ENCODE measurements at regions not wholly inside any gene's neighbourhood (a gene's known extent, or its start where the extent isn't known, plus 50 kb on each side); places are given as distances from the start of the nearest gene placed in this dataset.

DNA sequence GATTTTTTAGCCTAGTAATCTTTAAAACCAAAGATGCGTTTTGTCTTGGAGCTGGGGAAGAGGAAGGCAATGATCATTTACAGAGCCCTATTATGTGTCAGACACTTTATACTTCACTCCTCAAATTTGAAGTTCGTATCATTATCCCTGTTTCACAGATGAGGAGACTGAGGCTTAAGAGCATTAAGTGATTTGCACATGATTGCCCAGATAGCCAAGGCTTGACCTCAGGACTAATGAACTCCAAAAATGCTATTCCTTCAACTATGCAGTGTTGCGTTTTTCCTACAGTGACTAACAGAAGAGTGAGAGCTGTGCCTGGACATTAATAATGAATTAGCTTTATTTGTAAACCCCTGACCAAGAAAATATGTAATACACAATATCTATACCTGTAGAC lies 136.8 kb upstream of the EEA1 start:
- no peaks in the 10 kb centered on the region for H3K9me3 ChIP-seq (replicated peaks; ENCODE audit: low read length)
- H3K27me3 ChIP-seq (ENCODE audit: control insufficient read depth, insufficient read depth, low read length), result peaks cover 32% of the 10 kb centered on the region
- H3K4me2 ChIP-seq (ENCODE audit: low read length), result no peak overlapping the region
- H3K36me3 ChIP-seq (ENCODE audit: insufficient read depth, low read length), result no peaks in the 10 kb centered on the region
- H3K9ac ChIP-seq (ENCODE audit: low read depth, low read length), result no peak overlapping the region
- H3K4me1 ChIP-seq (ENCODE audit: control insufficient read depth, insufficient read depth, low read length), result no peaks in the 10 kb centered on the region
- no peak overlapping the region for H3K4me3 ChIP-seq (ENCODE audit: low read length)

DNA sequence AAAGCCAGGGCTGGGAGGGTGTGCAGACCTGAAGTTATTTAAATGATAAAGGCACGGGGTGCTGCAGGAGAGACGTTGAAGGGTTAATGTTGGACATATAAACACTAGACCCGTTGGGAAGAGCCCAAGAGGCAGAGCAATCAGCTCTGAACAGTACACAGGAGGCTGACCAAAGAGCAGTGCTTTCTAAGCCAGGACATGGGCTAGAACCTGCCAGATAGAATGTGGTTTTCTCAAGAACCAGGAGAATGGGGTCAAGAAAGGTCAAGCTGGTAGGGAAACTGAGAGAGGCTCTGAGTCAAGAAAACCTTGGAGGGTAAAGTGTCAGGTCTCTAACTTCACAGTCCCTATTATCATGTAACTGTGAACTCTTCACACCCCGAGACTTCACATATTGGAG lies 143.2 kb upstream of the EEA1 start:
- Histone ChIP-seq H3K36me3 (ENCODE audit: insufficient read depth, low read length) (no peaks in the 10 kb centered on the region), H3K9me3 (replicated peaks; ENCODE audit: low read length) (no peaks in the 10 kb centered on the region), H3K4me2 (ENCODE audit: low read length) (no peak overlapping the region), H3K4me1 (ENCODE audit: control insufficient read depth, insufficient read depth, low read length) (no peaks in the 10 kb centered on the region), H3K4me3 (ENCODE audit: low read length) (no peak overlapping the region), H3K27me3 (ENCODE audit: control insufficient read depth, insufficient read depth, low read length) (no peaks in the 10 kb centered on the region), H3K9ac (ENCODE audit: low read depth, low read length) (no peak overlapping the region)

DNA sequence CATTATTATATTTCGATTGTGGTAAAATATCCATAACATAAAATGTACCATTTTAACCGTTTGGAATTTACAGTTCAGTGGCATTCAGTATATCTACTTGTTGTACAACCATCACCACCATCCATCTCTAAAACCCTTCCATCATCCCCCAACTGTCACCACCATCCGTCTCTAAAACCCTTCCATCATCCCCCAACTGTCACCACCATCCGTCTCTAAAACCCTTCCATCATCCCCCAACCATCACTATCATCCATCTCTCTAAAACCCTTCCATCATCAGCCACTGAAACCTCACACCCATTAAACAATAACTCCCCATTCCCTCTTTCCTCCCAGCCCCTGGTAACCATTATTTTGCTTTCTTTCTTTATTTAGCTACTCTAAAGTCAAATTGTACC lies 144.2 kb upstream of the EEA1 start:
- no peaks in the 10 kb centered on the region for H3K27me3 ChIP-seq (ENCODE audit: control insufficient read depth, insufficient read depth, low read length)
- no peak overlapping the region for H3K9ac ChIP-seq (ENCODE audit: low read depth, low read length)
- no peak overlapping the region for H3K4me2 ChIP-seq (ENCODE audit: low read length)
- H3K4me1 ChIP-seq (ENCODE audit: control insufficient read depth, insufficient read depth, low read length), result no peaks in the 10 kb centered on the region
- H3K4me3 ChIP-seq (ENCODE audit: low read length), result no peak overlapping the region
- H3K36me3 ChIP-seq (ENCODE audit: insufficient read depth, low read length), result no peaks in the 10 kb centered on the region
- H3K9me3 ChIP-seq (replicated peaks; ENCODE audit: low read length), result no peaks in the 10 kb centered on the region

DNA sequence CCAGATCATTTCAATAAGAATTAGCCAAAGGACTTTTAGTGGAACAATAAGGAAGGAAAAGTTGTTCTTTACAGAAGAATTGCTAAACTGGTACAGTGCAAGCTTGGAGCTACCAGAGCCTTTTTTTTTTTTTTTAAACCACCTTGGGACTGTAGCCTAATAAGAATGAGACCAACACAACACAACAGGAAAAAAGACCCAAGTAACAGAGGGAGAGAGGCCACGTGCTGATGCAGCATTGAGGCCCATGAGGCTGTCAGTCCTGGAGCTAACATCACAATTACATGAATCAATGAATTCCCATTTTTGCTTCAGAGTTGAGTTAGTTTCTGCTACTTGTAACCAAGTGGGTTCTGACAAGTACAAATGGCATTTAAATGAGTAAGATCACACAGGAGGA lies 149.0 kb upstream of the EEA1 start:
- Histone ChIP-seq H3K9ac (ENCODE audit: low read depth, low read length) (no peak overlapping the region), H3K36me3 (ENCODE audit: insufficient read depth, low read length) (no peaks in the 10 kb centered on the region), H3K9me3 (replicated peaks; ENCODE audit: low read length) (no peaks in the 10 kb centered on the region), H3K27me3 (ENCODE audit: control insufficient read depth, insufficient read depth, low read length) (no peaks in the 10 kb centered on the region), H3K4me1 (ENCODE audit: control insufficient read depth, insufficient read depth, low read length) (peaks cover 14% of the 10 kb centered on the region), H3K4me2 (ENCODE audit: low read length) (no peak overlapping the region), H3K4me3 (ENCODE audit: low read length) (no peak overlapping the region)

DNA sequence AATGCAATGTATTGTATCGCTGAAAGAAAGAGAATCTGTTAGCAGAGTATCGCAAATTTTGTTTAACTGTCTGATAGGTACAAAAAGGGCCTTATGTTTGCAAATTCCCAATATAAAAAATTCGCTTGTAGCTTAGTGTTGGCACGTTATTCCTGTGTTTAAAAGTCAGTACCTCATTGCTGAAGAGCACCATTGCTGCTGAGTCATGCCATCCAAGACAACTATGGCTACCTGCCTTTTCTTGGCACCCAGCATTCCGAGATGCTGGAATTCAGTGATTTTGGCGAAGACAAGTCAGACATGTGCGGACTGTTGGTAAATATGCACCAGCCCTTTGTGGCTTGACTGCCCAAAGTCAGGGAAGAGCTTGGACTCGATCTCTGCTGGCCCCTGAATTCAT lies 149.5 kb upstream of the EEA1 start:
- H3K9me3 ChIP-seq (replicated peaks; ENCODE audit: low read length), result no peaks in the 10 kb centered on the region
- no peaks in the 10 kb centered on the region for H3K27me3 ChIP-seq (ENCODE audit: control insufficient read depth, insufficient read depth, low read length)
- no peak overlapping the region for H3K4me2 ChIP-seq (ENCODE audit: low read length)
- H3K36me3 ChIP-seq (ENCODE audit: insufficient read depth, low read length), result no peaks in the 10 kb centered on the region
- peaks cover 14% of the 10 kb centered on the region for H3K4me1 ChIP-seq (ENCODE audit: control insufficient read depth, insufficient read depth, low read length)
- H3K9ac ChIP-seq (ENCODE audit: low read depth, low read length), result no peak overlapping the region
- H3K4me3 ChIP-seq (ENCODE audit: low read length), result no peak overlapping the region

DNA sequence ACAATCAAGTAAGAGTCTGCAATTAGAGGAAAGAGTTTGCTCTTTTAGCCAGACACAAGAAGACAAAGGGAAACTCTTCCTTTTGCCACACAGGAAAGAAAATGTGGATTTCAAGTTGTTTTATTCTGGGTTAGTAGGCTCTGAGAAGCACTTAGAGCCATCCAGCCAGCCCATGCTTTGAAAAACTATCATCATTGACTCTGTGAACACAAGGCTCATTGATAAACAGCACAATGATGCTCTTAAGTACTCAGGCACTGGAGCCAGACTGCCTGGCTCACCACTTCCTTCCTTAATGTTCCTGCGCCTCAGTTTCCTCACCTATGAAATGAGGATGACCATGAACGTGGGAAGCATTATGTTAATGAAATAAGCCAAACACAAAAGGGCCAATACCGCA lies 150.2 kb upstream of the EEA1 start:
- no peaks in the 10 kb centered on the region for H3K27me3 ChIP-seq (ENCODE audit: control insufficient read depth, insufficient read depth, low read length)
- no peak overlapping the region for H3K4me2 ChIP-seq (ENCODE audit: low read length)
- H3K9ac ChIP-seq (ENCODE audit: low read depth, low read length), result no peak overlapping the region
- H3K9me3 ChIP-seq (replicated peaks; ENCODE audit: low read length), result no peaks in the 10 kb centered on the region
- no peaks in the 10 kb centered on the region for H3K36me3 ChIP-seq (ENCODE audit: insufficient read depth, low read length)
- peaks cover 14% of the 10 kb centered on the region for H3K4me1 ChIP-seq (ENCODE audit: control insufficient read depth, insufficient read depth, low read length)
- H3K4me3 ChIP-seq (ENCODE audit: low read length), result no peak overlapping the region

DNA sequence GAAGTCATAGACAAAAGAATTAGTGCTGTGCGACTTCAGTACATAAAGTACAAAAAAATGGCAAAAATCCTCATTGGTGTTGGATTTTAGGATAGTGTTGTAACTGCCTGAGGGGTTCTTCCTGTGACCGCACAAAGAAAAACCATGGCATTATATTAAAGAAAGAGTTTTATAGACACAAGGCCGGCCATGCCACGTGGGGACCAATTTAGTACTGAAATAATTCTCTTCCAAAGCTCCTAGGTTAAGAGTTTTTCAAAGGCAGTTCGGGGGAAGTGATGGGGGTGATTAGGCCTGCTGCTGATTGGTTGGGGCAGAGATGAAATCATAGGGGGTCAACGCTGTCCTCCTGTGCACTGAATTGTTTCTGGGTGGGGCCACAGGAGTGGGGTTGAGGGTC lies 150.9 kb upstream of the EEA1 start:
- Histone ChIP-seq H3K9ac (ENCODE audit: low read depth, low read length) (no peak overlapping the region), H3K4me3 (ENCODE audit: low read length) (no peak overlapping the region), H3K9me3 (replicated peaks; ENCODE audit: low read length) (no peaks in the 10 kb centered on the region), H3K4me1 (ENCODE audit: control insufficient read depth, insufficient read depth, low read length) (peaks cover 14% of the 10 kb centered on the region), H3K36me3 (ENCODE audit: insufficient read depth, low read length) (no peaks in the 10 kb centered on the region), H3K27me3 (ENCODE audit: control insufficient read depth, insufficient read depth, low read length) (no peaks in the 10 kb centered on the region), H3K4me2 (ENCODE audit: low read length) (no peak overlapping the region)

DNA sequence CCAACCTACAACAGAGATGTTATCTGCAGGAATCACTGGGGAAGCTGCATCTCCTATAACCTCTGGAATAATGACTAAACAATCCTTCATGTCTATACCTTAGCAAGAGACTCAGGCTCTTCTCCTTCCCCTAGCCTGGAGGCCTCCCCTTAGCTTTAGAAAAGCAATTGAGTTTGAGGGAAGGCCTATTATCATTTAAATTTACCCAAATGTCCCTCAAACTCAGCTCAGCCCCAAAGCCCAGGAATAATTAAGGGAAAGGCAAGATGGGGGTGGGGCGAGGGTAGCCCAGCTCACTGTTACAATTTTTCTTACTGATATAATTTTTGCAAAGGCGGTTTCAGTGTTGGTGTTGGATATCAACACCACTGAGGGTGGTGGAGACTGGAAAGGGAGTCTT lies 151.4 kb upstream of the EEA1 start:
- Histone ChIP-seq H3K9me3 (replicated peaks; ENCODE audit: low read length) (no peaks in the 10 kb centered on the region), H3K27me3 (ENCODE audit: control insufficient read depth, insufficient read depth, low read length) (no peaks in the 10 kb centered on the region), H3K4me1 (ENCODE audit: control insufficient read depth, insufficient read depth, low read length) (peaks cover 14% of the 10 kb centered on the region), H3K4me3 (ENCODE audit: low read length) (no peak overlapping the region), H3K36me3 (ENCODE audit: insufficient read depth, low read length) (no peaks in the 10 kb centered on the region), H3K4me2 (ENCODE audit: low read length) (peak overlapping the region; percentile 31), H3K9ac (ENCODE audit: low read depth, low read length) (no peak overlapping the region)

DNA sequence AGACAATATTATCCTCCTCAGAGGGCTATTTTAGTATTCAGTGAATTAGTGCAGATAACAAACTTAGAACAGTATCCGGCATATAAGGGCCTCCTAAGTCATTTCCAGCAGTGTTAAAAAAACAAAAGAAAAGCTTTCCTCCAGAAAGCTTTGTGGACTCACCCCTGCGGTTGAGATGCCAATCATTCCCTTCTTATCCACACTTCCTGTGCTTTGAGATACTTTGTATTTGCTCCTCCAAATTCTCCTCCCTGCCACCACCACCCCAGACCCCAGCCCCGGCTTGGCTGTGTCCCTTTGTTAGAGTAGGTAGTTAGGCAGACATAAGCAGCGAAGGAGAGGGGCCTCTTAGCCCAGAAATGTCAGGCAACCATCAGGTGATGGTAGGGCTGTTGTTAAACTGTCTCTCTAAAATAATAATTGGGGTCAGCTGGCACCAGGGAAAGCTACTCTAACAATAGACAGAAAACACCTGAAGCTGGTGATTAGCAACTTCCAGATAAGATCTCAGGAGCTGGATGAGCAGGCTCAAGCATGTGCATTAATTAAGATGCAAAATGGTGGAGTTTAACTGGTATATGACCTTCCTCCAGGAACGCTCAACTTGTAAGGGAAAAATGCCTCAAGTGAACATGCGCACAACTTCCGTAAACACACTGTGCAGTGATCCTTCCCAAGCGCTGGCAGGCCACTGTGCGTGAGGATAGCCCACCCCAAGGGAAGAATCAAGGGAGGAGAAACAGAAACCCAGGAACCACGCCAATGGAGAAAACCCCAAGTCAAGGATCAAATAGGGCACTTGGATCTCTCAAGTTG lies 152.1 kb upstream of the EEA1 start:
- Histone ChIP-seq H3K36me3 (ENCODE audit: insufficient read depth, low read length) (no peaks in the 10 kb centered on the region), H3K9ac (ENCODE audit: low read depth, low read length) (no peak overlapping the region), H3K9me3 (replicated peaks; ENCODE audit: low read length) (no peaks in the 10 kb centered on the region), H3K27me3 (ENCODE audit: control insufficient read depth, insufficient read depth, low read length) (no peaks in the 10 kb centered on the region), H3K4me3 (ENCODE audit: low read length) (no peak overlapping the region), H3K4me1 (ENCODE audit: control insufficient read depth, insufficient read depth, low read length) (peaks cover 14% of the 10 kb centered on the region), H3K4me2 (ENCODE audit: low read length) (peak overlapping the region; percentile 31)

DNA sequence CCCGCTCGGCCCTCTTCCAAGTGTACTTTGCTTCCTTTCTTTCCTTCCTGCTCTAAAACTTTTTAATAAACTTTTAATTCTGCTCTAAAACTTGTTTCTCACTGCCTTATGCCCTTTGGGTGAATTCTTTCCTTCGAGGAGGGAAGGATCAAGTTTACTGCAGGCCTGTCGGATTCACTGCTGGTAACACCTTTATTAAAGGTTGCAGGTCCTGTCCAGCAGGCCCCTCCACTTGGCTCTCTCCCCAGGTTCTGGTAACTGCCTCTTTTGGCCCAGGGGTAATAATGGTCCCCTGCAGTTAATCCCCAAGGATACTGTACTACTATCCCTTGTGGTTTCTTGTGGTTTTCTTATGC lies 152.7 kb upstream of the EEA1 start:
- Histone ChIP-seq H3K4me2 (ENCODE audit: low read length) (no peak overlapping the region), H3K27me3 (ENCODE audit: control insufficient read depth, insufficient read depth, low read length) (no peaks in the 10 kb centered on the region), H3K9me3 (replicated peaks; ENCODE audit: low read length) (no peaks in the 10 kb centered on the region), H3K4me3 (ENCODE audit: low read length) (no peak overlapping the region), H3K9ac (ENCODE audit: low read depth, low read length) (no peak overlapping the region), H3K36me3 (ENCODE audit: insufficient read depth, low read length) (no peaks in the 10 kb centered on the region), H3K4me1 (ENCODE audit: control insufficient read depth, insufficient read depth, low read length) (peaks cover 14% of the 10 kb centered on the region)

DNA sequence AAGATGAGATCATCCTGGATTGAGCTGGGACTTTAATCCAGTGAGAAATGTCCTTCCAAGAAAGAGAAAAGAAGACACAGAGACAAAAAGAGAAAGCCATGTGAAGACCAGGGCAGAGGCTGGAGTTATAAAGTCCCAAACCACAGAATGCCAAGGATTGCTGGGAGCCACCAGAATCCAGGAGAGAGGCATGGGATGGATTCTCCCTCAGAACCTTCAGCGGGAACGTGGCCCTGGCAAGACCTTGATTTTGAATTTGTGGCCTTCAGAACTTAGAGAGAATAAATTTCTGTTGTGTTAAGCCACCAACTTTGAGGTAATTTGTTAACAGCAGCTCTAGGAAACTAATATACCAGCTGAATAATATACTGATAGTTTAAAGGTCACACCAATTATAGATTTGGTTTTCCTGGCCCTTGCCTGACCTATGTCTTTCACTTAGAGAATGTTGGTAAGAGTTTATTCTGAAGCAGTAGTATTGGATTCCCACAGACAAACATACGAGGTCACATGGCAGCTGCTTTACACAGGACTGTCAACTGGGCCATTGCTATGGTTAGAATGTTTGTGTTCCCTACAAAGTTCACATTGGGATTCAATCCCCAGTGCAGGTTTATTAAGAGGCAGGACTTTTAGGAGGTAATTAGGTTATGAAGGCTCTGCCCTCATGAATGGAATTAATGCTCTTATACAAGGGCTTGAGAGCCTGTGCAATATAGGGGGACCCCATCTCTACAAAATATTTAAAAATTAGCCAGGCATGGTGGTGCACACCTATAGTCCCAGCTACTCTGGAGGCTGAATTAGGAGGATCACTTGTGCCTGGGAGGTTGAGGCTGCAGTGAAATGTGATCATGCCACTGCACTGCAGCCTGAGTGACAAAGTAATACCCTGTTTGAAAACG lies 156.5 kb upstream of the EEA1 start:
- no peaks in the 10 kb centered on the region for H3K36me3 ChIP-seq (ENCODE audit: insufficient read depth, low read length)
- no peak overlapping the region for H3K4me2 ChIP-seq (ENCODE audit: low read length)
- H3K9me3 ChIP-seq (replicated peaks; ENCODE audit: low read length), result no peaks in the 10 kb centered on the region
- H3K27me3 ChIP-seq (ENCODE audit: control insufficient read depth, insufficient read depth, low read length), result no peaks in the 10 kb centered on the region
- peaks cover 22% of the 10 kb centered on the region for H3K4me1 ChIP-seq (ENCODE audit: control insufficient read depth, insufficient read depth, low read length)
- no peak overlapping the region for H3K9ac ChIP-seq (ENCODE audit: low read depth, low read length)
- no peak overlapping the region for H3K4me3 ChIP-seq (ENCODE audit: low read length)
